ENCODE measurements at regions not wholly inside any gene's neighbourhood (a gene's known extent, or its start where the extent isn't known, plus 50 kb on each side); places are given as distances from the start of the nearest gene placed in this dataset.
A peak's percentile ranks its signal among the peaks of the same experiment; 100 is the strongest.
"Not testable (repeated sequence)": the region's sequence is repeated elsewhere in the genome, so short reads cannot be mapped to it uniquely, and the experiment has no call there.

DNA sequence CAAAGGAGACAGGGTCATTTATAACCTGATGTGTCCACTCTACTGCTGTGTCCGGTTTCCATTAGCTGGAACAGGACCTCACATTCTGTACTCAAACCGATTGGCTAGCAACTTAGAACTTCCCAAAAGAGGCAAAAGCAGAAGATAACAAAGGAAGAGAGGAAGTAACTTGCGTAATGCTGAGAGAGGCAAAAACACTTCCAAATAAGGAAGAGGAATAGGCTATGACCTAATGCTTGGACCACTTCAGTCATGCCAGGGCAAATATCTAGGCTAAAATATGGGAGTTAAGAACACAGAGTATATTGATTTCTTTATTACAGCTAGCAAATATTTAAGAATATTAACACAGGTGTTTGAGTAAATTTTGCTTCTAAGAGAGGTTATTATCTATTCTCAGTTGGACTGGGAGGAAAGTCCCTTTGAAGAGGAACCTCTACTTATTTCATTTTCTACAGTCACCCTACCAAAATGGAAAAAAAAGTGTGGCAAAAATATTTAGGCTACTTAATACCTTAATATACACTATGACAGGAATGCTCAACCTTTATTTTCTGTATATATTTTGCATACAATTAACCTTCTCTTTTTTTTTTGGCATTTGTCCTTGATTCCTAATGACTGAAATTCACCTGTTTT is 499.8 kb upstream of the CHORDC1 start:
- no peak for DNase-seq

GRCh38 chr11:90717522-90717921 is 494.7 kb upstream of the CHORDC1 start:
- DNase-seq: no peak

DNA sequence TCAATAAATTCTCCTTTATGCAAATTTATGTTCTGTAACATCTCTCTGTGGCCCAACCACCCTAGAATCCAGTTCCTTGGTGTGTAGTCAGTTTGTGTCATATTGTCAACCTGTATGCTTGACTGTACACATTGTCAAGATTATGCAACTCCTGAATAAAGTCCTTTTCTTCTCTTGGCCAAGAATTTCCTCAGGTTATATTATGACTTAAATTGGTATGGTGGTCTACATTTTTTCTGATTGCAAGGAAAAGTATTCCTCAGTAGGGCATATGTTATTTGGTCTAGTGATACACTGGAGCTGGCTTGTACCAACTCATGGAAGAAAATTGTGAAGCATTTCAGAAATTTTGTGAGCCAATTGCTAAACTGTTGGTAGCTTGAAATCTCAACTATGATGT is 482.8 kb upstream of the CHORDC1 start:
- no peak for DNase-seq

DNA sequence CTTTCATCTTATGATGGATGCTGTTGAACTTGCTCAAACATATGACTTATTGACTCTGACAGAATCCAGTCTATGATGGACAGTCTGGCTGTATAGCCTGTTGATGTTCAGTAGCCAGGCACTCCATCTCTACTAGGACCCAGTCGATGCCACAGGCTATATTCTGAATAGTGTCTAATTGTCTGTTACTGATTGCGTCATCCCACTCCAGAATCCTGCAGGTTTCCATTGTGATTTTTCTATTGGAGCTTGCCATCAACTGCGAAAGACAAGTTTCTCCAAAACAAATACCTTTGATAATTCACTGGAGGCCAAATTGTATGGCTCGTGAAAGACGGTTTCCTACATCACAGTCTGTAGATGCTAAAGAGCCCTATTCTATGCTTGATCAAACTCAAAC is 481.7 kb upstream of the CHORDC1 start:
- DNase-seq: no peak

GRCh38 chr11:90701716-90702115 is 478.9 kb upstream of the CHORDC1 start:
- DNase-seq: no peak

DNA sequence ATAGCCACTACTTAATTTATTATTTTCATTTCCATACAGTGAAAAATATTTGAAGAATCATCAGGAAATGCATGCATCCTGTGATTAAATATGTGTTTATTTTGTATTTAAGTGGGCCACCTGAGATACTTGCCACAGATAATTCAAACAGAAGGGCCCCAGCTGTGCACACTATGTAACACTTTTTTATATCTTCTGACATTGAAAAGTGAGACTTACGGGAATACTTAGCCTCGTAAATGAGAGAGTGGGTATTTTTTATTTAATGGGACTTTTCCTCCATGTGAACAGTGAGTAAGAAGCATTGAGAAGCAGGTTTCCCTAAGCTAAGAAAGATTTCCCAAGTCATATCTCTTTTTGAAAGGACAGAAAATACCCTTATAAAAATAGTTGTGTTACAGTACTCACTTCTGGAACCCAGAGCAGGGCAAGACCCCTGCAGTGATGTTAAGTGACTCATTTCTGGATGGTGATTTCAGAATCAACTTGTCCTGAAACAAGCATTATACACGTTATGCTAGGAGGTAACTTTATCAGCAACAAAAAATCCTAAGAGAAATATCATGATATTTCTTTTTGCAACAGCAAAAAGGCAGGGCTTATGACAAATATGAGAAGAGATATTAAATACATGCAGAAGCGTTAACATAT is 478.1 kb upstream of the CHORDC1 start:
- no peak for DNase-seq

DNA sequence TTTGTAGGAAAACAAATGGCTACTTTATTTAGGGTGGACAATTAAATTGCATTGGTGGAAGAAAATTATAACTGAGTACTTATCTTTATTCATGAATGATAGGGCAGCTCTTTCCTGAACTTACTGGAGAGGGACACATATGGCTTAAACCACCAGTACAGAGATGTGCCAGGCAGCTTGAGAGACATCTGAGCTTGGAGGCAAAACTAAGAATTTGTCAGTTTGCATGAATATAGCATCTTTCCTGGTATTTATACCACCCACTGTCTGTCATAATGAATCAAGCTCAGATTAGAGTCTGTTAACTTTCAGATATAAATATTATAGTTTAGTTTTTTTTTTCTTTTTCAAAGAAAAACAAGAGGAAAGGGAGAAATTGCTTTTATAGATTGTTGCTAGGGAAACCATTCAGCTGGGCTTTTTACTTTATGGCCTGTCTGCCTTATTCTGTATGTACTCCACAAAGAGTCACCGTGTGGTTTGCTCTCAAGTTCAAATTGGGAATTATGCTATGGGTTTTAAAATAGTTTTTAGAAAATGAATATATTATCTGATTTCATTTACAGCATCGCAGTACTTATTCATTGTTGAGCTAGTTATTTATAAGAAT is 477.0 kb upstream of the CHORDC1 start:
- DNase-seq: no peak

DNA sequence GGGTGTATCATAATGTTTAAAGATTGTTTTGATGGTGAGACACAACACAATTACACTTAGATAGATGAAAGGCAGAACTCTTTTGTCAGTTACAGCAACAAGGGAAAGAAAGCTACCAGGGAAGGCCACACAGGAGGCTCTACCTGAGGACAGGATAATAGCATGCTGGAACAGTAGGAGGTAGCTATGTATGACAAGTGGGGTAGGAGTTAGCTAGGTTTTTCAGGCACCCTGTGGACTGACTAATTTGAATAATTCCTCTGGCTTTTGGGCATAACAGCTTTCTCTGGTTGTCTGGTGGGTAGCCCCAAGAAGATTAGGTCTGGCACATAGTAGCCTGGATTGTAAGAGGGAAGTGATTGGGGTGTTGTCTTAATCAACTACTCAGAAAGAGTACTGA is 475.4 kb upstream of the CHORDC1 start:
- DNase-seq: no peak

DNA sequence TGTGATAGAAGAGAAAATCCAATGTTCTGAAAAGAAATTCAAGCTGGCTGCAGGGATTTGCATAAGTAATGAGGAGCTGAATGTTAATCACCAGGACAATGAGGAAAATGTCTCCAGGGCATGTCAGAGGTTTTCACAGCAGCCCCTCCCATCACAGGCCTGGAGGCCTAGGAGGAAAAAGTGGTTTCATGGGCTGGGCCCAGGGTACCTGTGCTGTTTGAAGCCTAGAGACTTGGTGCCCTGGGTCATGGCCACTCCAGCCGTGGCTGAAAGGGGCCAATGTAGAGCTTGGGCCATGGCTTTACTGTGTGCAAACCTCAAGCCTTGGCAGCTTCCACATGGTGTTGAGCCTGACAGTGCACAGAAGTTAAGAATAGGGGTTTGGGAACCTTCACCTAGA is 452.6 kb upstream of the CHORDC1 start:
- DNase-seq: not testable (repeated sequence)

DNA sequence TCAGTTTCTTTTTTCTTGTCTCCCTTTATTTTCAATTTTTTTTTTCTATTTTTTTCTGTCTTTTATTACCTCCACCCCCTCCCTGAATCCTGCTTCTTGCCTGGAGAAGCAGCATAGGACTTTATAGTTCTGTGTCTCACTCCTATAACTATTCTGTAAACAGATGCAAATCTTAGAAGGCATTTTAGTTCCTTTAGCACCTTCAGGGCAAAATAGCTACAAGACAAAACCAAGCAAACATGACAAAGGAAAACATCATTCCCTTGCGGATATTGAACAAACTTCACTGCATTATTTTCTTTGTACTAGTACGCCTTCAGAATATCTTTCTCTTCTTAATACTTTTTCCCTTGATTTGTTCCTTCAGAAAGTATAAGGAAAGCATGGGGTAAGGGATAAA is 446.2 kb upstream of the CHORDC1 start:
- DNase-seq: no peak

GRCh38 chr11:90668502-90668901 is 445.7 kb upstream of the CHORDC1 start:
- no peak for DNase-seq

DNA sequence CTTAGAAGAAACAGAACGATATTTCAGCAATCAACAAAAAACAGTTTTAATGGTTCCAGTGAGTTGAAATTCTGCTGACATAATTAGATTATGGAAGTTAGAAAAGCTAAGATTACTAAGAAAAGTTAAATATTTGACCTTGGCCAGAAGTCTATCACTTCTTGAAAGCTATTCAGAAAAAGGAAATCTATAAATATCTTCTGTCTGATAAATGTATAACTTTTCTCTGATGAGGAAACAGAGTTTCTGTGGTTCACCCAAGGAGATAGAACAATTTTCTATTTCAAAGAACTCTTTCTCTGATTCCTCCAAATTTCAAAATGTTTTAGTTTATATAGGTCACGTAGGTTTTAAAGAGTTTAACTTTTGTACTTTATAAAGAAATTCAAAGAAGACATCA is 438.4 kb upstream of the CHORDC1 start:
- DNase-seq: no peak

DNA sequence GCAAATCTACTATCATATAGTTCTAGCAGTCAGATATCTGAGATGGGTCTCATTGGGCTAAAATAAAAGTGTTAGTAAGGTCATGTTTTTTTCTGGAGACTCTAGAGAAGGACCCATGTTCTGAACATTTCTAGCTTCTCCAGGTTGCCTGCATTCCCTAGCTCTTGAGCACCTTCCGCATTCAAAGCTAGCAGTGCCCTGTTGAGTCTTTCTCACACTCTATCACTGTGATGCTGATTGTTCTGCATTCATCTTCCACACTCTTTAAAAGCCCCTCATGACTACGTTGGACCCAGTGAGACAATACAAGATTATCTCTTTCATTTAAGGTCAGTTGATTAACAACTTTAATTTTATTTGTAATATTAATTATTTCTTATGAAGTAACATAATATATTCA is 433.3 kb upstream of the CHORDC1 start:
- DNase-seq: no peak

DNA sequence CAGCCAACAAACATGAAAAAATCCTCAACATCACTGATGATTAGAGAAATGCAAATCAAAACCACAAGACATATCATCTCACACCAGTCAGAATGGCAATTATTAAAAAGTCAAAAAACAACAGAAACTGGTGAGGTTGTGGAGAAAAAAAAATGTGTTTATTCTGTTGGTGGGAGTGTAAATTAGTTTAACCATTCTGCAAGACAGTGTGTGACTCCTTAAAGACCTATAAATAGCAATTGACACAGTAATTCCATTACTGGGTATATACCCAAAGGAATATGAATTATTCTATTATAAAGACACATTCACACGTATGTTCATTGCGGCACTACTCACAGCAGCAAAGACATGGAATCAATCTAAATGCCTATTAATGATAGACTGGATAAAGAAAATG is 427.3 kb upstream of the CHORDC1 start:
- DNase-seq: no peak

GRCh38 chr11:90646706-90647105 is 423.9 kb upstream of the CHORDC1 start:
- no peak for DNase-seq

DNA sequence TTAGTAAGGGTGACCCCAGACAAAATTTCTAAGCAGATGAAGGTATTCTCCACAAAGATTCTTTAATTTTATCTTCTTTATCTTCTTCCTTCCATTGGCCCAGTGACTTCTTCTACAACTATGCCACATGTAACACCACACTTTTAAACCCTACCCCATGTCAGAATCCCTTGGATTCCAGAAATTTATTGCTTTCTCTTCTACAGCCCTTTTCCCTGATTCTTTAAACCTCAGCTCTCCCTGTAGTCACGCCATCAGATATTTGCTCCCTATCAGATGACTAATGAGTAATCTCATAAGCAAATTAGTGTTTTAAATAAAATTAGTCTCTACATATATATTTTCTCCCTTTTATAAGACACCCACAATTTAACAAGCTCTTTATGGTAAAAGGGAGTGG is 423.4 kb upstream of the CHORDC1 start:
- no peak for DNase-seq

DNA sequence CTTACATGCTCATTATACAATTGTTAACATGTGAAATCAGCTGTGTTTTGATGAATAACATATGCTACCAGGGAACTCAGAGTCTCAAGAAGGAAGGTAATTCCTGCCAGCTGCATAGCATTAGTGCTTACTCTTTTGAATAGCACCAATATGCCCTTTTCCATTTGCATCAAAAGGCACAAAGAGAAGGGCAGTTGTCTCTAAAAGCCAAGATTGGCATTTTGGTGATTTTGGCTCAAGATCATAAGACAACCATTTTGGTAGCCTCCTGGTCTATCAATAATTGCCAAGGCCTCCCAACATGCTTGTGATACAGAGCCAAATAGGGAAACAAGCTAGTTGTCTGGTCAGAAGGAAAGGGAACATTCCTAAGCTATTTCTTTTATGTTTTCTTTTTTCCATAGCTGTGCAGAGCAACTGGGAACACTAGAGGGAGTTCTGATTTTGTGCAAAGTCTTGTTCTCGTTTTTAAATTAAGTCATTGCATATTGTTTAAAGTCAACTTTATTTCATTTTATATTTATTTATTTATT is 416.7 kb upstream of the CHORDC1 start:
- peak; percentile 18 for DNase-seq

DNA sequence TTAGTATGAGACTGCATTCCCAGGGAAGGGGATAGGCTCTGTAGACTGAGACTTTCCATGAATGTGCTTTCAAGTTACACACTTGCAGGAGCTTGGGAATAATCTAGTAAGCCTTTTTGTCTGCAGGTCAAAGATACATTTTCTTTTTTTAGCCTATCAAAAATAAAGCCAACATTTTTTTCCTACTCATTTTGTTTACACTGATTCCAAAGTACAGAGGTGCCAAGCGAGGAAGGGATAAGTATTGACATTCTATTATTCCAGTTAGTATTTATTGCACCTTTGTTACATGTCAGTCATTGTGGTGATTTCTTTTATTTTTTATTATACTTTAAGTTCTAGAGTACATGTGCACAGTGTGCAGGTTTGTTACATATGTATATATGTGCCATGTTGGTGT is 413.0 kb upstream of the CHORDC1 start:
- no peak for DNase-seq

- DNase-seq: no peak
Observed at GRCh38 chr11:90635151-90635550, 412.3 kb upstream of the CHORDC1 start.

DNA sequence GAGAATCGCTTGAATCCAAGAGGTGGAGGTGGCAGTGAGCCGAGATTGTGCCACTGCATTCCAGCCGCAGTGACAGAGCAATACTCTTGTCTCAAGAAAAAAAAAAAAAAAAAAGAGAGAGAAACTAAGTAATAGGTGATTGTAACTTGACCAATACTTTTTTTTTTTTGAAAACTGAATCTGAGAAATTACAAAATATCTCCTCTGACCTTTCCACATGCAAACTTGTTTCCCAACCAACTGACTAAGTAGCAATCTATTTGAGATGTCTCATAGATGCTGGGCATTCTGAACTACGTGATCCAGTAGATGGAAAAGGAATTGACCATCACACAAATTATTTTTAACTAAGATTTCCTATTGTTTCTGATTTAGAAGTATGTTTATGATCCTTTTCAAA is 407.3 kb upstream of the CHORDC1 start:
- DNase-seq: no peak

GRCh38 chr11:90629229-90629806 is 406.5 kb upstream of the CHORDC1 start:
- DNase-seq: peak; percentile 34

DNA sequence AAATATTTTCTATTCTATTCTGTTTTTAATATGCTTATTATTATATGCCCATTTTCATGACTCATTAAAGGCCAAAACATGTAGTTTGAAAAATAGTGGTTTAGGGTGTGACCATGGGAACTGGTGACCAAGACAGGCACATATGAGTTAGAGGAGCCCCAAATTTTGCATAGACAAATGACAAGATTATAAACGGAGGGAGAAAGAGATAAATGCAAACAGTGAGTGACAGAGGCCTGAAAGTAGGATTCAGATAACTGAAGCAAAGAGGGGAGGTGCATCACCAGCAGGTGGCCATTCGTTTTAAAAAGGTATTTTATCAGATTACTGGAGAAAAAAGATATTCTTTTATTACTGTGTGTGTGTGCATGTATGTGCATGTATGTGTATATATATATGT is 391.5 kb upstream of the CHORDC1 start:
- DNase-seq: no peak

DNA sequence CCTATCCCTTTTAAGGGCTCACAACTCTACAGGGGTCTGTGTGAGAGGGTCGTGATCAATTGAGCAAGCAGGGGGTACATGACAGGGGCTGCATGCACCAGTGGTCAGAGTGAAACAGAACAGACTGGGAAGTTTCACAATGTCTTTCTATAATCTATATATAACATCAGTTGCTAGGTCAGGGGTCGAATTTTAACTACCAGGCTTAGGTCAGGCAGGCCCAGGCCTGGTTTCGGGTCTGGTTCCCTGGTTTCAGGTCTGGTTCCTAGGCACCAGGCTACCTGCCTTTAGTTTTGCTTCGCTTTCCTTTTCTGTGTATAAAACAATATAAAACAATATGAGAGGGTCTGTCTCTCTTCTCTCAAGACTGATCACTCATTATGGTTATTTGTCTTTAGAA is 390.2 kb upstream of the CHORDC1 start:
- DNase-seq: not testable (repeated sequence)

DNA sequence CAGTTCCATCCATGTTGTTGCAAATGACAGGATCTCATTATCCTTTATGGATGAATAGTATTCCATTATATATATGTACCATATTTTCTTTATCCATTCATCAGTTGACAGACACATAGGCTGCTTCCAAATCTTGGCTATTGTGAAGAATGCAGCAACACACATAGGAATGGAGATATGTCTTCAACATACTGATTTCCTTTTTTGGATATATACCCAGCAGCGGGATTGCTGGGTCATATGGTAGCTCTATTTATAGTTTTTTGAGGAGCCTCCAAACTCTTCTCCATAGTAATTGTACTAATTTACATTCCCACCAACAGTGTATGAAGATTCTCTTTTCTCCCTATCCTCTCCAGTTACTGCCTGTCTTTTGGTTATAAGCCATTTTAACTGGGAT is 383.9 kb upstream of the CHORDC1 start:
- DNase-seq: no peak
